ENCODE measurements at regions not wholly inside any gene's neighbourhood (a gene's known extent, or its start where the extent isn't known, plus 50 kb on each side); places are given as distances from the start of the nearest gene placed in this dataset.

DNA sequence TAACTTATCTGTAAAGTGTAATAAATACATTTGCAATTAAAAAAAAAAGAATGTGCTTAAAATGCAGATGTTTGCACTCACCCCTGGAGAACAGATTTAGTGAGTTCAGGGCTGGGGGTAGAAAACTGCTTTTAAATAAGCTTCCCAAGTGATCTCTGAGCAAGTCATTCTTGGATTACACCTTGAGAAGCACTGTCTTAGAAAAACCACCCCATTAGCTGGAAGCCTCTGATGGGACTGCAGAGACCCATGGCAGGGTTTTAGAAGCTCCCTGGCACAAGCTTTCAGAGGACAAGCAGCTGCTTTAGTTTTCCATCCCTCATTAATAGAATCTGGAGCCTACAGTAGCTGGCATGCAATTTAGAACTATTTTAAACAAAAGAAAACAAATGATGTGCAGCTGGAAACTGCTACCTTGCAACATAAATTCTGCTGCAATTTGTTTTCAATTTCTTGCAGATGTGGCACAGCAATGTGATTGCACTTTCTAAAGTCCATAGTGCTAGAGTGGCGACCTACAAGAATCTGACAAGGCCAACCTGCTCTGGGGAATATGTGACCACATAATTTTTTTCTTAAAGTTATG is 141.5 kb downstream of the CDC42EP3 start:
- no peak for TF ChIP-seq EP300 (IDR thresholded peaks at IDR 0.05)
- no peak for TF ChIP-seq POLR2A (IDR thresholded peaks at IDR 0.05; ENCODE audit: low read depth)
- TF ChIP-seq, protein P1, sequence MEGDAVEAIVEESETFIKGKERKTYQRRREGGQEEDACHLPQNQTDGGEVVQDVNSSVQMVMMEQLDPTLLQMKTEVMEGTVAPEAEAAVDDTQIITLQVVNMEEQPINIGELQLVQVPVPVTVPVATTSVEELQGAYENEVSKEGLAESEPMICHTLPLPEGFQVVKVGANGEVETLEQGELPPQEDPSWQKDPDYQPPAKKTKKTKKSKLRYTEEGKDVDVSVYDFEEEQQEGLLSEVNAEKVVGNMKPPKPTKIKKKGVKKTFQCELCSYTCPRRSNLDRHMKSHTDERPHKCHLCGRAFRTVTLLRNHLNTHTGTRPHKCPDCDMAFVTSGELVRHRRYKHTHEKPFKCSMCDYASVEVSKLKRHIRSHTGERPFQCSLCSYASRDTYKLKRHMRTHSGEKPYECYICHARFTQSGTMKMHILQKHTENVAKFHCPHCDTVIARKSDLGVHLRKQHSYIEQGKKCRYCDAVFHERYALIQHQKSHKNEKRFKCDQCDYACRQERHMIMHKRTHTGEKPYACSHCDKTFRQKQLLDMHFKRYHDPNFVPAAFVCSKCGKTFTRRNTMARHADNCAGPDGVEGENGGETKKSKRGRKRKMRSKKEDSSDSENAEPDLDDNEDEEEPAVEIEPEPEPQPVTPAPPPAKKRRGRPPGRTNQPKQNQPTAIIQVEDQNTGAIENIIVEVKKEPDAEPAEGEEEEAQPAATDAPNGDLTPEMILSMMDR (IDR thresholded peaks at IDR 0.05) = no peak
- no peak for TF ChIP-seq POLR2AphosphoS5 (IDR thresholded peaks at IDR 0.05)

All from esophagus muscularis mucosa (tissue), 4 donors.